Muscle of arm (tissue), 1 donor: ENCODE measurements at regions not wholly inside any gene's neighbourhood (a gene's known extent, or its start where the extent isn't known, plus 50 kb on each side); places are given as distances from the start of the nearest gene placed in this dataset.
"Not testable (repeated sequence)": the region's sequence is repeated elsewhere in the genome, so short reads cannot be mapped to it uniquely, and the experiment has no call there.

Experiments used
- DNase-seq: peaks from one replicate; pipeline ENCODE4 v3.0.0-alpha.2; 2013

DNA sequence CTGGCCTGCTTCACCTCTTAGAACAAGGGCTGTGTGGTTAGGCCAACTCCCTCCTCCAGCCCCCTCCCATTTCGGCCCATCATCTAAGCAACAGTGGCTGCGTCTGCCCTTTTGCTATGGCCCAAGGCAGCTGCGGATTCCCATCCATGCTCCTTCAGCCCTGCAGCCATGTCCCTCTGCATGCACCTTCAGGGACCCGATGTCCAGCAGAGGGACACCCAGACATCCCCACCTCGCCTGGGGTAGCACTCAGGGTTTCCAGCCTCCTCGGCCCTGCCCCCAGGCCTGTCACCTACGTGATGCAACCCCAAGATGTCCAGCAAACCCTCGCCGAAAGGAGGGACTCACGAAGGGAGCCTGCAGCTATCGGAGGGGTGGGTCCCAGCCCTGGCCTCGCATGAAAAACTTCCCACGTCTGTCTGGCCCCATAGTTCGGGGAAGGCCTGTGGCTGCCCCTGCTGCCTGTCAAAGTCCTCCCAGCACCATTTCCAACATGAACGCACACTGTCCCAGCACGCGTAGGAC, 194.4 kb downstream of the CTTN start:
- no peak for DNase-seq

DNA sequence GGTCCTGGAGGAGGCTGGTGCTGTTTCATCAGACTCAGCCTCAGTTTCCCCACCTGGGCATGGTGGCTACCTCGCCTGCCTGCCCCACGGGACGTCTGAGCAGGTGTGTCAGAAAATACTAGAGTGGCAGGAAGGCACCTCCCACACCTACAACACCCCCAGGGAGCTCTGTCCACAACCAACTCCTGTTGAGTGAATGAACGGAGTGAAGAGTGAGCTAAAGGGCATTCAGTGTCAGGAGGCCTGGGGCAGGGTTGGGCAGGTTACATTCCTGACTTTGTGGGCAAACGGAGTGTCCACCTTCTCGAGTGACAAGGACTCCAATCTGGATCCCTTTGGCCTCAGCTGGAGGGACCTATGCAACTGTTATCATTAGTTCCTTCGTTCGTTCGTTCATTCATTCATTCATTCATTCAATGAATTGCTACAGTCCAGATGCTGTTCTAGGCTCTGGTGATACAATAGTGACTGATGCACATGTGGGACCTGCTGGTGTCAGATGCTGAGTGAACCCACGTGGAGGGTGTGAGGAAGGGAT, 195.2 kb downstream of the CTTN start:
- no peak for DNase-seq

DNA sequence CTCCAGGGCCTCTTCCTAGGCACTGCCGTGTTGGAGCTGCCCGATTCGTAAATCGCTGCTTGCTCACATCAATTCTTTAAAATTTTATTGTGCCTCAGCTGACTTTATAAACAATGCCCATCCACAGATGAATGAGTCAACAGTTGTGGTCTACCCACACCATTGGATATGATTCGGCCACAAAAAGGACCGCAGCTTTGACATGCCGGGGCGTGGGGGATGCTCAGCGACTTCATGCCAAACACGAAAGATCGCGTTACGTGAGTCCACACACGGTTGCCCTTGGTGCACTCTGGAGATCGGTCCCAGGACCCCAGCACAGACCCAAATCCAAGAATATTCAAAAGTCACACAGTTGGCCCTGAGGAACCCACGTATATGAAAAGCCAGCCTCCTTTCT, 195.7 kb downstream of the CTTN start:
- DNase-seq = no peak

DNA sequence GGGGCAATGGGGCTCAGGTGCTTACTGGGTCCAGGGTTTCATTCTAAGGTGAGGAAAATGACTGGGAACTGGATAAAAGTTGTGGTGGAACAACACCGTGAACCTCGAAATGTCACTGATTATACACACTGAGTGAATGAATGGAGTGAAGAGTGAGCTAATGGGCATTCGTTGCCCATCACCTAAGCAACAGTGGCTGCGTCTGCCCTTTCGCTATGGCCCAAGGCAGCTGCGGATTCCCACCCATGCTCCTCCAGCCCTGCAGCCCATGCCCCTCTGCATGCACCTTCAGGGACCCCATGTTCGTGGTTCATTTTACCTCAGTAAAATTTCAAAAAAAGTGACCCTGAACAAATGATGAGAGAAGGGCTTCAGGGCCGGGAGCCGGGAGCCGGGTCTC, 196.3 kb downstream of the CTTN start:
- DNase-seq = no peak

DNA sequence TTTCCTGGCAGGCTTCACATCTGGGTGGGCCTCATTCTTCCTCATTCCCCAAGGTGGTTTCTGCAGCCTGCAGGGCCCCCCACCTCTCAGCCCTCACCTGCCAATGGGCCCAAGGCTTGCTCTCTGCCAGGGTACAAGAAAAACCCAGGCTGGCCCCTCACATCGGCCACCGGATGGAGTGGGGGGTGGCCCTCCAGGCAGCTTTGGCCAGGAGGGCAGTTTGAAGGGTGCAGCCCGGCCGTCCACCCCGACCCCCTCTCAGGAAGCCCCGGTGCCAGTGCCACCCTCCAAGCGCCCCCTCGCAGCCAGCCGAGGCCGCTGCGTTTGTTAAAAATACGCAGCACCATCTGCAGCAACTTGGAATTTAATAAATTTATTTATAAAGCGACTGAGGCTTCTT, 196.7 kb downstream of the CTTN start:
- DNase-seq = no peak

DNA sequence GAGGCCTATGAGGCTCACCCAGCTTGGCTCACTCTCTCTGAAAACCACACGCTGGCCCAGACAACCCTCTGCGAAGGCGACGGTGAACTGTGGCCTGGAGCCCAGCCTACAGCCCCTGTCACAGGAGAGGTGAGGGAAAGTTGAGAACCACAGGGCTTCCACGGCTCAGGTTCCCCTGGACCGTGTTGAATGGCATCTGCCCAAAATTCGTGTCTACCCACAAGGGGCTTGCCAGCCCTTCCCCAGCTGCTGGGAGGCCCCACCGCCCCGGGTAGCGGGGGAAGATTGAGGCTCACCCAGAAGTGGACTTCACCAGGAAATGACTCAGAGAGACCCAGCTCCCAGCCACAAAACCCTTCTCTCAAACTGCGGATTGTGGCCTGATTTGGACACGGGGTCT, 197.1 kb downstream of the CTTN start:
- DNase-seq = no peak

DNA sequence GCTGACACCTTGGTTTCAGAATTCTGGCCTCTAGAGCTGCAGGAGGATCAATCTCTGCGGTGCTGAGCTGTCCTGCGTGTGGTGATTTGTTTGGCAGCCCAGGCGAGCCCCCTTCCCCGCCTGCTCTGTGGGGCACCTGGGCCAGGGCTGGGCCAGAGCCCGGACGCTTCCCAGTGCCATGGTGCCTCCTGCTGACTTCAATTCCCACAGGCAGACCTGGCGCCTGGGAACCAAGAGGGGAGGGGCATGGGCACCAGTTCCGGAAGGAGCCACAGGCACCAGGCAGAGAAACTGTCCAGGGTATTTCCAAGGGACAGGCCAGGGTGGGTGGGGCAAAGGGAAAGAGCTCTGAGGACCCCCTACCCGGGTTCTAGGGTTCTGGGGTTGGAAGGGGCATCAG, 197.8 kb downstream of the CTTN start:
- no peak for DNase-seq

DNA sequence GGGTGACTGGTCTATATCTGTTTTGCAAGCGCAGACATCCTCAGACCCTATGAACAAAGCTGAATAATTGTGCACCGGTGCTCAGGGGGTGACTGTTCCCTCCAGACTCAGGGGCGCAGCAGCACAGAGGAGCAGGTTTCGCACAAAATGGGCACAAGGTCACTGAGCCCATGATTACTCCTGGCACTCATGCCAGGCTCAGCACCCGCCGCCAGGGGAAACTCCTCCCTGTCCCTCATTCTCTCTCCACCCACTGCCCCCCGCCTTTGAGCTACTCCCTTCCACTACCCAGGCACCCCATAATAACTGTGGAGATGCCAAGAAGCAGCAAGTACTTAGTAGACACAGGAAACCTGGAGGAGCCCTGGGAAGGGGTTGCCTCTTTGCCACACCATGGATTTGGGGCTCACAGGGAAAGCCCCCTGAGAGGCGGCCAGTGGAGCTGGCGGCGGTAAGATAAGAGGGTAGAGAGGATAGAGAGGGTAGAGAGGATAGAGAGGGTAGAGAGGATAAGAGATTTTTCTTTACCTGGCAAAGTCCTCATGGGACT, 198.8 kb downstream of the CTTN start:
- no peak for DNase-seq

DNA sequence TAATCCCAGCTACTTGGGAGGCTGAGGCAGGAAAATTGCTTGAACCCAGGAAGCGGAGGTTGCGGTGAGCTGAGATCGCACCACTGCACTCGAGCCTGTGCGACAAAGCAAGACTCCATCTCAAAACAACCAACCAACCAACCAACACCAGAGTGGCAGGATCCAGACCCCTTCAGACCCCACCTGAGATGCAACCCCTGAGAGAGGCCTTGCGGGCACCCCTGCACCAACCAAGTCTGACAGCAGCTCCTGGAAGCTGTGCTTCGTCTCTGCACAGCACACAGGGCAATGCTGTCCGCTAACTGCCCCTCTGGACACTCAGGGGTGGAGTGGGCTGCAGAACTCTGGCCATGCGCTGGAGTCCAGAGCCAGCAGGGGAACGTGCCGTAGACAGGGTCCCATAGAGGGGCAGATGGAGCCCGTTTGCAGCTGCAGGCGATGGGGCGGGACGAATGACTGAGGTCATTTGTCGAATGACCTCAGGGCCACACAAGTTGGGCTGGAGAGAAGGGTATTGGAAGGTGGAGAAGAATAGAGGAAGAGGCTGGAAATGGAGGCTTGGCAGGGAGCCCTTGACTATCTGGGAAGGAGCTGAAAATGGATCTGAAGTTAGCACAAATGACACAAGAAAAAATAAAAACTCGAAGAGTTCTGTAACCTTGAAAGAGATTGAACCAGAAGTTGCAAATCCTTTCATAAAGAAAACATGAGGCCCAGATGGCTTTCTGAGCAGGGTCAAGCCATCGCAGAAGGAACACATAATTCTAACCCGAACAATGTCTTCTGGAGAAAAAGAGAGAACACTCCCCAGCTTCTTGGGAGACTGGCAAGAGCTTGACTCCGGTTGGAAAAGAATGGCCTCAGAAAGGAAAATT, 199.7 kb downstream of the CTTN start:
- no peak for DNase-seq

DNA sequence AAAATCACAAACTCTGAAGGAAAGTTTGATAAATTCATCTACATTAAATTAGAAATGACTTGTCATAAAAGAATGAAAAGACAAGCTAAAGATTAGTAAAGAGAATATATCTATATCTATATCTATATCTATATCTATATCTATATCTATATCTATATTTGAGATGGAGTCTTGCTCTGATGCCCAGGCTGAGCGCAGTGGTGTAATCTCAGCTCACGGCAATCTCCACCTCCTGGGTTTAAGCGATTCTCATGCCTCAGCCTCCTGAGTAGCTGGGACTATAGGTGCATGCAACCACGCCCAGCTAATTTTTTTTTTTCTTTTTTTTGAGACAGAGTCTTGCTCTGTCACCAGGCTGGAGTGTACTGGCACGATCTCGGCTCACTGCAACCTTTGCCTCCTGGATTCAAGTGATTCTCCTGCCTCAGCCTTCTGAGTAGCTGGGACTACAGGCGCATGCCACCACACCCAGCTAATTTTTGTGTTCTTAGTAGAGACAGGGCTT, 202.6 kb downstream of the CTTN start:
- DNase-seq = not testable (repeated sequence)

DNA sequence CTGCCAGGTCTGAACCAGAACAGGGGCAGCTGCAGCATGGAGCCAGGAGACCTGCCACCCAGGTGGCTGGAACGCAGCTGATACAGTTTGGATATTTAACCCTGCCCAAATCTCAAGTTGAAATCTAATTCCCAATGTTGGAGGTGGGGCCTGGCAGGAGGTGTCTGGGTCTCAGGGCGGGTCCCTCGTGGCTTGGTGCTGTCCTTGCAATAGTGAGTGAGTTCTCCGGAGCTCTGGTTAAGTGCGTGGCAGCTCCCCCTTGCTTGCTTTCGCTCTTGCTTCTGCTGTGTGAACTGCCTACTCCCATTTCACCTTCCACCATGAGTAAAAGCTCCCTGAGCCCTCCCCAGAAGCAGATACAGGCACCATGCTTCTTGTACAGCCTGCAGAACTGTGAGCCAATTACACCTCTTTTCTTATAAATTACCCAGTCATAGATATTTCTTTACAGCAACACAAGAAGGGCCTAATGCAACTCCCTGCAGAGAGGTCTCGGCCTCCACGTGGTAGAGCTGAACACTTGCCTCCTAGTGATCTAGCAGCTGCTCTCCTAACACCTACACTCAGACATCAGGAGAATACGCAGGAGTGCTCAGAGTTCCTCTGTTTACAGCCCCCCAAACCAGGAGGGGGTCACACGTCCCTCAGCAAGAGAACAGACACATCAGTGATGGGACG, 203.7 kb downstream of the CTTN start:
- DNase-seq = no peak

DNA sequence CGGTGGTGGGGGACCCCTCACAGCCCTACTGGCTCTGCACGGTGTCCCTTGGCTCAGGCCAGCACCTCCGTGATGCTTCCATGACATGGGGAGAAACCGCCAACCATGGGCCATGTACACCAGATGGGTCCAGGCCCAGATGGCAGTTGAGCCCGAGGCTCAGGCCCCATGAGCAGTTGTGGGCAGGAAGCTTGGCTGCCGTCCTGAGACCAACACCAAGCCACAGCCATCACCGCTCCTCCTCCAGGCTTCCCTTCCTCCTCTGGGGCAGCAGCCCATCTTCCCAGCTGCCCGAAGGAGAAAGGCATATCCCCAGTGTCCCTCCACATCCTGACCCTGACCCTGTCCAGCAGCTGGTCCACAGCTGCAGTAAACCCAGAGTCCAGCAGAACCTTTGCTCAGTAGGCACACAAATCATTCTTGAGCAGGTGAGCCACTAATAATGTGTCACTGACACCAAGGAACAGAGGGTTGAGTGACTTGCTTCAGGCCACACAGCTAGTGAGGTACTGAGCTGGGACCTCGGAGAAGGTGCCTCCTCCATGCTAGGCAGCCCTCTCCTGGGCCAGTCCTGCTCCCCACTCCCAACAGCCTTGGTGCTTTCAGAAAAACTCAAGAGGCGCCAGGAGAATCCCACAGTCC, 204.9 kb downstream of the CTTN start:
- DNase-seq = no peak

DNA sequence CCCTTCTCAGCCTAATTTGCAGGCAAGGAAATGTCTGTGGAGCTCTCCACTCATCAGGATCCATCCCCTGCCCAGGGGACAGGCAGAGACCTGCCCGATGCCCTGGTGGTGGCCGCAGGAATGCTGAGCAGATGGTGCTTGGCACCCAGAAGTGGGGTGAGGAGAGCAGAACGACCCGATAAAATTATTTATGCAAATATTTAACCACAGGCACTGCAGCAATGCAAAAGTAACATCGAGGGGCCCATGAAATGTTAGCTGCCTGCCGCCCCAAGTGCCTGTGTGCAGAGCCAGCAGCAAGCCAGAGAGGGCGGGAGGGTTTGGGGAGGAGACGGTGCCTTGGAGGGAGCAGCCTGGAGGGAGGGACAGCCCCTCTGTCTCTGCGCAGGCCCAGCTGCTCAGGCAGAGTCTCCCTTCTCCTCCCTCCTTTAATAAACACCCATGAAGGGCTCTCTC, 205.5 kb downstream of the CTTN start:
- DNase-seq = no peak

DNA sequence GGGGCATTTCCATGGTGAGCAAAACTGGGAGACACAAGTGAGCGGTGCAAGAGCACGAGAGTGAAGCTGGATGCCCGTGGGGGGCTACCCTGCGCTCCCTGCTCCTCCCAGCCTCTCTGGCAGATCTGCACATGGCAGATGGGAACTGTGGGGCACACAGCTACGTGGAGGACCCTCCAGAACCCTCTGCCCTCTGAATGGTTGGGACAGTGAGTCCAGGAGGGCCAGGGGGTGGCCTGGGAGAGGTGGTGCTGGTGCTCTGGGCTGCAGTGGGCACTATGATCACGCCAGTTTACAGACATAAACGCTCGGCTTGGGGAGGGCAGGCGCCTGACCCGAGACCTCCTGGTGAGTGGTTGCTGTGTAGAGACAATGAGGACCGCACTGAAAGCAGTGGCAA, 205.9 kb downstream of the CTTN start:
- no peak for DNase-seq

DNA sequence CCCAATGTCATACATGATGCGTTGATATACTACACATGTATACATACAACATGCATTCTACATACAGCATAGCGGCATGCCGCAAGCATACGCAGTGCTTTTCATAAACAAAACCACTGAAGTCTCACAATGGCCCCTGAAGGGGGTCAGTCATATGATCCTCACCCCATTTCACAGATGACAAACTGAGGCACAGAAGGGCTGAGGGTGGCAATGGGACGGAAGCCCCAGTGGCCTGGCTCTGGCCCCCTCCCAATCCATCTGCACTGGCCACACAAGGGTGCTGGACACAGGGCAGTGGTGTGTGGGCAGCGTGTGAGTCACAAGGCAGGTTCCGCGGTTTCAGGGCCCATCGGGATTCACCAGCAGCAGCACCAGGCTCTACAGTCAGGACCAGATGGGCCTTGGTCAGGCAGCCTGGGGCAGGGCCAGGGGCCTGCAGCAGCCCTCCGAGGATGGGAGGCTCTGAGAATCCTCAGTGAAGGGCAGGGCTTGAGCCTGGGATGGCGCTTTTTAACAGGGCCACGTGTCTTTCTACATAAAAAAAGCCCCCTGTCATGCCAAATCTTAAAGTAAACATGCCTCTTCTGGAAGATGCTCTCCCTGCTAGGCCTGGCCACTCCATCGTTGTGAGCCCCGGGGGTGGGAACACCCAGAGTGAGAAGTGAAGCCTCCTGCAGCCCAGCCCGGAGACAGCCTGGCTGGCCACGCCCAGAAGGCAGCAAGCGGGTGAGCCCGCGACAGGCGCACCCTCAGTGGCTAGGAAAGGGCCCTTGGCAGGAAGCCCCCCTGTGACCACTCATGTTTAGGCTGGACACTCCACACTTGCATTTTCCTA, 206.5 kb downstream of the CTTN start:
- no peak for DNase-seq

DNA sequence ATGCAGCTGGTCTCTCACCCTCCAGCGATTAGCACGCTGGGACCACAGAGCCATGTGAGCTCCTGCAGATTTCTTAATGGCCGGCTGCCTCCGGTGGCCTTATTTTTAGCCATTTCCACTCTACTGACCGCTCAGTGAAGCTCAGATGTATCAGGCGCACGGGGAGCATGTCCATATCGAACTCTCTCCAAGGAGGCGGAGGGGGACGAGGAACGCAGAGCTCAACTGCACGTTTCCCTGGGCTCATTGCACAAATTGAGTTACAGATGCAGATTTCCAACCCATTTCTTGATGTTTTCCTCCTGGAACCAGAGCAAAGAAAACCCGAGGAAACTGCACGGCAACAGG, 207.1 kb downstream of the CTTN start:
- no peak for DNase-seq

DNA sequence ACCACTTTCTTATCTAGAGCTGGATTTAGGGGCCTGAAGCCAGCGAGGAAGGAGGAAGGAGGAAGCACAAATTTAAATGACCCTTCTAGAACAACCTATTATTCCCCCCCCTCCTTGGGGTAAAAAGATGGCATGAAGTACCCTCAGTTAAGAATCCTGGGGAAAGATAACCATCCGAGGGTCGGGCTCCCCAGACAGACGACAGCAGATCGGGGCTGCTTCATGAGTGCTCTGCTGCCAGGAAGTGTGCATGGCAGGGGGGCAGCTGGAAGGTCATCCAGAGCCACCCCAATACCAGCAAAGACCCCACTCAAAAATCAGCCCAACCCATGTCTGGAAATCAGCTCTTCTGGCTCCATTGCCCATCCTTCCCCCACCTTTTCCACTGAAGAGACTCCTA, 207.5 kb downstream of the CTTN start:
- DNase-seq = no peak

DNA sequence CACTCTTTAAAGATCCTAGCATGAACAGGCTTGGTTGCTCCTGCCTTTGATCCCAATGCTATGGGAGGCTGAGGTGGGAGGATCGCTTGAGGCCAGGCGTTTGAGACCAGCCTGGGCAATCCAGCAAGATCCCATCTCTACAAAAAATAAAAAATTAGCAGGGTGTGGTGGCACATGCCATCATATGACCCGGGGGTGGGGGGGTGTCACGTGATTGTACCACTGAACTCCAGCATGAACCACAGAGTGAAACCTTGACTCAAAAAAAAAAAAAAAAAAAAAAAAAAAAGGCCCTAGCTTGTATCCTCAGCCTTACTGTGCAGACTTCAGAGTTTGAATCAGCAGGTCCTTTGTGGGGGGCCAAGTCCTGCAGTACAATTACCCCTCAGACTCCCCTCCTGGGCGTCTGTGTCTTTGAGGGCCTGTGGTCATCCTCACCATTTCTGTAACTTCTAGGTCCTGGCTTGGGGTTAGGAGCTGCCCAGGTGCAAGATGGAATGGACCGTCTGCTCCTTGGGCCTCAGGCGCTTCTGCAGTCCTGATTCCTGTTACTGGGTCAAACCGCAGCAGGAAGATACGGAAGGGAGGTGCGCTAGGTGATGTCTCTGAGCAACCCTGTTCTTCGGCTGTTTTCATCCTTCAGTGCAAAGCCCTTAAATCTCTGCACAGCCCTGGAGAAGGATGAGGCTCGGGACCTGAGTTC, 208.1 kb downstream of the CTTN start:
- no peak for DNase-seq

DNA sequence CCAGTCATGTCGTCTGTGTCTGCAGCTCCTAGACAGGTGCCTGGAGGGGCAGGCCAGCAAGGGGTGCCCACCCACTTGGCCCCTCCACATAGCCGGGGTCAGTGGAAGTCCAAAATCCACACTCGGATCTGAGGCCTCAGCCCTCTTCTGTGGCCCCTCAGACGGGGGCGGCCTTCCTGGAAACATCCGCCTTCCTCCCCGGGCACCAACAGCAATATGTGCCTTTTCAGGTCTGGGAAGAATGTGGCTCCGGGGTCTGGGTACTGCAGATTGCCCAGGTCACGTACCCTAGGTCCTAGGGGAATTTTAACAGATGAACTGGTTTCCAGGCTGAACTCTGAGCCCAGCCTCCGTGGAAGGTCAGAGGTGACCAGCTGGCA, 208.6 kb downstream of the CTTN start:
- no peak for DNase-seq

DNA sequence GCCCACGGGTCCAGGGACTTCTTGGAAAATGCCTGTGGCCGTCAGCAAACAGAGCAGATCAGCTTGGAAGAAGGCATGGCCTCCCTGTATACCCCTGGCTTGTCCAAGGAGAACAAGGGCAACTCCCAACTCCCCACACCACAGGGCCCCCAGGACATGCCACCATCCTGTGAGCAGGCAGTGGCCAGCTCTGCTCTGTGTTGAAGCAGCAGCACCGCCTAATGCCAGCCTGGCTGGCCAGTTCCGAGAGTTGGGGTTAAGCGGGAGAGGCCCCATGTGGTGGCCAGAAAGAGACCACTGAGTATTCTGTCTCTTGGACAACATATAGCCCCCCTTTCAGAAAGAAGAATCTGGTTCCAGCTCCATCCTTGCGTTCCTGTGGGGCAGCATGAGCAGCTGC, 209.2 kb downstream of the CTTN start:
- DNase-seq = no peak
